HepG2 (cell line): ENCODE measurements at regions not wholly inside any gene's neighbourhood (a gene's known extent, or its start where the extent isn't known, plus 50 kb on each side); places are given as distances from the start of the nearest gene placed in this dataset.

Experiments used
- HDAC6 ChIP-seq: fragments of 200-600 bp; sonication (generic); IDR thresholded peaks from 2 replicates; pipeline ENCODE4 v1.7.0; 2017; ENCODE audit warnings: mild to moderate bottlenecking, antibody characterized with exemption, low read length, low read depth
- JUND ChIP-seq: sonication (generic); formaldehyde crosslinking; IDR thresholded peaks from 2 replicates; pipeline ENCODE4 v1.8.0; 2022; ENCODE audit warnings: mild to moderate bottlenecking, missing genetic modification reagents
- KLF16 ChIP-seq, 2 experiments: sonication (generic) in 1 of 2; formaldehyde crosslinking in 1 of 2; IDR thresholded peaks; 2 replicates each; pipeline versions ENCODE4 v1.6.1 to v1.8.0; 2016 to 2023; ENCODE audit warnings: missing genetic modification reagents in 2 of 2, missing compliant biosample characterization in 1 of 2
- MAX ChIP-seq: IDR thresholded peaks from 2 replicates; pipeline ENCODE4 v1.6.1; 2012; ENCODE audit warnings: inconsistent platforms
- MTF1 ChIP-seq: sonication (generic); formaldehyde crosslinking; IDR thresholded peaks from 2 replicates; pipeline ENCODE4 v1.5.0; 2020; ENCODE audit warnings: missing genetic modification reagents
- RBM22 ChIP-seq: fragments of 200-400 bp; formaldehyde crosslinking; optimal IDR thresholded peaks from 2 replicates; pipeline ENCODE3; 2017; ENCODE audit warnings: mild to moderate bottlenecking, low read length, moderate library complexity
- RFX5 ChIP-seq: IDR thresholded peaks from 2 replicates; pipeline ENCODE4 v1.6.1; 2011; ENCODE audit warnings: low read depth, low read length, improper control_type of control experiment
- RFXANK ChIP-seq: IDR thresholded peaks from 2 replicates; pipeline ENCODE4 v1.6.1; 2016
- TAF15 ChIP-seq: fragments of 200-400 bp; formaldehyde crosslinking; IDR thresholded peaks from one replicate; pipeline ENCODE4 v1.6.1; 2018; ENCODE audit warnings: mild to moderate bottlenecking, low read depth, low read length; ENCODE audit not compliant: poor library complexity, severe bottlenecking
- ZNF10 ChIP-seq: sonication (generic); formaldehyde crosslinking; IDR thresholded peaks from 2 replicates; pipeline ENCODE4 v1.4.0; 2020; ENCODE audit warnings: mild to moderate bottlenecking, low read depth, missing genetic modification reagents, borderline replicate concordance
- ZNF296 ChIP-seq: sonication (generic); formaldehyde crosslinking; conservative IDR thresholded peaks from 2 replicates; pipeline ENCODE4 v1.5.0; 2020; ENCODE audit warnings: mild to moderate bottlenecking, missing genetic modification reagents

GRCh38 chr7:26533217-26533616 lies 241.6 kb downstream of the SNX10 start:
- TF ChIP-seq ZNF296 (CRISPR knock-in tag) = no peak
- TF ChIP-seq MAX = no peak
- TF ChIP-seq HDAC6 = no peak
- TF ChIP-seq KLF16 (CRISPR knock-in tag; IDR thresholded peaks at IDR 0.05) = no peak
- TF ChIP-seq ZNF10 (CRISPR knock-in tag) = no peak
- no peak for TF ChIP-seq TAF15
- no peak for TF ChIP-seq RFXANK (CRISPR knock-in tag)
- no peak for TF ChIP-seq RBM22
- no peak for TF ChIP-seq MTF1 (CRISPR knock-in tag)
- TF ChIP-seq RFX5 = no peak
- no peak for TF ChIP-seq JUND (CRISPR knock-in tag)
